ENCODE measurements at regions not wholly inside any gene's neighbourhood (a gene's known extent, or its start where the extent isn't known, plus 50 kb on each side); places are given as distances from the start of the nearest gene placed in this dataset.
"Not testable (repeated sequence)": the region's sequence is repeated elsewhere in the genome, so short reads cannot be mapped to it uniquely, and the experiment has no call there.

DNA sequence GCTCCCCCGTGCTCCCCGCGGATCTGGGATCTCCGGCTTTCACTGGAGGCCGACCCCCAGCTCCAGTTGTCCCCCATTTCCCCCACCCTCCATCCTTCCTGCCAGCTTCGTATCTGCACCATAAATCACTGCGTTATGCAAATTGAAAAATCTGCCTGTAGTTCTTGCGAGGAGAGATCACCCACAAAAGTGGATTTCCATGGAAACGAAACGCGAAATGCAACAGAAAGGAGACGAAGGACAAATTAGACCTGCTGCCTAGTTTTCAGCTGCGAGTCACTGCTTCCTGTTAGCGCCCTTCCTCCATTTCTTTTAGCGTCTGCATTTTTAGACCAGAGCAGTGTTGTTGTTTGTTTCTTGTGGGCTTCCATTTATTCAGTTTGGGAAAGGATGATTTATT is 127.1 kb upstream of the ATP10A start:
- WGBS (ENCODE audit: extremely low coverage, insufficient coverage, insufficient read length), result no CpG with 5 or more reads among the region's 15 CpGs
- Histone ChIP-seq H3K4me1 (ENCODE audit: control insufficient read depth in 1 of 2, insufficient read depth in 2 of 2, low read length in 2 of 2) (peaks cover 2% of the 10 kb centered on the region in 2 experiments), H3K4me3 (ENCODE audit: low read depth, low read length) (no peak overlapping the region), H3K9me3 (ENCODE audit: insufficient read depth, low read depth, low read length) (peaks cover 1% of the 10 kb centered on the region), H2BK5ac (ENCODE audit: low read depth, low read length, poor library complexity) (no peak overlapping the region), H4K91ac (ENCODE audit: low read depth, low read length) (no peak overlapping the region), H2AK5ac (ENCODE audit: low read length) (no peak overlapping the region), H3K36me3 (ENCODE audit: control insufficient read depth in 1 of 2, insufficient read depth in 2 of 2, low read length in 2 of 2) (no peaks in the 10 kb centered on the region), H3K23ac (ENCODE audit: low read length) (no peak overlapping the region), H3K27ac (ENCODE audit: low read depth, low read length) (no peak overlapping the region), H4K12ac (ENCODE audit: low read depth, low read length) (no peak overlapping the region), H2AFZ (ENCODE audit: insufficient read depth, low read length, poor library complexity) (no peak overlapping the region), H3K4me2 (ENCODE audit: low read length) (no peak overlapping the region), H2BK12ac (ENCODE audit: low read length) (no peak overlapping the region), H3K79me1 (ENCODE audit: low read length) (no peaks in the 10 kb centered on the region), H3K27me3 (ENCODE audit: insufficient read depth, low read length) (no peaks in the 10 kb centered on the region), H3K79me2 (ENCODE audit: control insufficient read depth, insufficient read depth, low read length, poor library complexity) (no peaks in the 10 kb centered on the region), H3K9ac (ENCODE audit: low read length) (no peak overlapping the region), H3K4ac (ENCODE audit: low read depth, low read length) (no peak overlapping the region), H4K8ac (ENCODE audit: low read depth, low read length) (no peak overlapping the region), H2BK120ac (ENCODE audit: insufficient read depth, low read length, poor library complexity) (no peak overlapping the region), H3K14ac (ENCODE audit: low read length) (no peak overlapping the region), H3K18ac (ENCODE audit: low read length) (no peak overlapping the region)
- no peak for DNase-seq

DNA sequence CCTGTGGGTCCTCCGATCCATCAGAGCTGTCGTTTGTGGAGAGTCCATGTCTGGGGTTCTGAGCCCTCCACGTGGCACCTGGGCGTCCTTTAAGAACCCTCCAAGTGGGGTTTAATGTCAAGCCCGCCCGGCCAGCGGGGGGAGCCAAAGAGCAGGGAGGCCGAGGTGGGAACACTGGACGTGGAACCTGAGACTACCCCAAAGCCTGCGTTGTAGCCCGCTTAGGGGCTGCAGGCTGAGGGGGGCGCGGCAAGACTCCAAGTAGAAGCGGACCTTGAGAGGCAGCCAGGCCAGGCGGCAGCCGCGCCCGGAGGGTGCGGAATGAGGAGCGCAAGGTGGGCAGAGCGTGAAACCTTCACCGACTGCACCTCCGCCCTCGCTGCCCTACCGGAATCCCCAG is 126.2 kb upstream of the ATP10A start:
- Histone ChIP-seq H3K4ac (ENCODE audit: low read depth, low read length) (no peak overlapping the region), H3K79me1 (ENCODE audit: low read length) (no peaks in the 10 kb centered on the region), H3K4me2 (ENCODE audit: low read length) (no peak overlapping the region), H3K14ac (ENCODE audit: low read length) (no peak overlapping the region), H3K4me1 (ENCODE audit: control insufficient read depth in 1 of 2, insufficient read depth in 2 of 2, low read length in 2 of 2) (peaks cover 2% of the 10 kb centered on the region in 2 experiments), H2AK5ac (ENCODE audit: low read length) (peak overlapping the region; percentile 3), H3K36me3 (ENCODE audit: control insufficient read depth in 1 of 2, insufficient read depth in 2 of 2, low read length in 2 of 2) (no peaks in the 10 kb centered on the region), H3K23ac (ENCODE audit: low read length) (no peak overlapping the region), H3K27ac (ENCODE audit: low read depth, low read length) (no peak overlapping the region), H4K12ac (ENCODE audit: low read depth, low read length) (no peak overlapping the region), H3K27me3 (ENCODE audit: insufficient read depth, low read length) (no peaks in the 10 kb centered on the region), H4K8ac (ENCODE audit: low read depth, low read length) (no peak overlapping the region), H2AFZ (ENCODE audit: insufficient read depth, low read length, poor library complexity) (no peak overlapping the region), H2BK5ac (ENCODE audit: low read depth, low read length, poor library complexity) (no peak overlapping the region), H3K18ac (ENCODE audit: low read length) (no peak overlapping the region), H3K4me3 (ENCODE audit: low read depth, low read length) (no peak overlapping the region), H2BK12ac (ENCODE audit: low read length) (peak overlapping the region; percentile 1), H3K9ac (ENCODE audit: low read length) (no peak overlapping the region), H3K79me2 (ENCODE audit: control insufficient read depth, insufficient read depth, low read length, poor library complexity) (no peaks in the 10 kb centered on the region), H3K9me3 (ENCODE audit: insufficient read depth, low read depth, low read length) (peaks cover 1% of the 10 kb centered on the region), H4K91ac (ENCODE audit: low read depth, low read length) (peak overlapping the region; percentile 7), H2BK120ac (ENCODE audit: insufficient read depth, low read length, poor library complexity) (no peak overlapping the region)
- no CpG with 5 or more reads among the region's 25 CpGs for WGBS (ENCODE audit: extremely low coverage, insufficient coverage, insufficient read length)
- peak in 1 of 2 donors; percentile 64 for DNase-seq

DNA sequence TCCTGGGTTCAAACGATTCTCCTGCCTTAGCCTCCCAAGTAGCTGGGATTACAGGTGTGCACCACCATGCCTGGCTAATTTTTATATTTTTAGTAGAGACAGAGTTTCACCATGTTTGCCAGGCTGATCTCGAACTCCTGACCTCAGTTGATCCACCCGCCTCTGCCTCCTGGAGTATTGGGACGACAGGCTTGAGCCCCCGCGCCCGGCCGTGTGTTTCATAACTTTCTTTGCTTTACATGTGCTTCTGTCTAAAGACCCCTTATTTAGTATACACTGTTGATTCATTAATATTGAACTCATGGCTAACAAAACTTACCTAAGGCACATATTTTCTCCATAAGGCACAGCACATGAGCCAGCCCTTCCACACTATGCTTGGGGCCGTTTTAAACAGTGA is 125.6 kb upstream of the ATP10A start:
- not testable (repeated sequence) for H2BK120ac ChIP-seq (ENCODE audit: insufficient read depth, low read length, poor library complexity); H3K4ac ChIP-seq (ENCODE audit: low read depth, low read length); H3K79me1 ChIP-seq (ENCODE audit: low read length); H3K4me3 ChIP-seq (ENCODE audit: low read depth, low read length); H2AFZ ChIP-seq (ENCODE audit: insufficient read depth, low read length, poor library complexity); H3K36me3 ChIP-seq (ENCODE audit: control insufficient read depth in 1 of 2, insufficient read depth in 2 of 2, low read length in 2 of 2); H3K14ac ChIP-seq (ENCODE audit: low read length); DNase-seq; H3K79me2 ChIP-seq (ENCODE audit: control insufficient read depth, insufficient read depth, low read length, poor library complexity); H2AK5ac ChIP-seq (ENCODE audit: low read length); H2BK12ac ChIP-seq (ENCODE audit: low read length); H3K9me3 ChIP-seq (ENCODE audit: insufficient read depth, low read depth, low read length); H2BK5ac ChIP-seq (ENCODE audit: low read depth, low read length, poor library complexity); H3K23ac ChIP-seq (ENCODE audit: low read length); H4K91ac ChIP-seq (ENCODE audit: low read depth, low read length); H4K12ac ChIP-seq (ENCODE audit: low read depth, low read length); H4K8ac ChIP-seq (ENCODE audit: low read depth, low read length); H3K27me3 ChIP-seq (ENCODE audit: insufficient read depth, low read length); H3K4me1 ChIP-seq (ENCODE audit: control insufficient read depth in 1 of 2, insufficient read depth in 2 of 2, low read length in 2 of 2); H3K4me2 ChIP-seq (ENCODE audit: low read length); H3K9ac ChIP-seq (ENCODE audit: low read length); H3K27ac ChIP-seq (ENCODE audit: low read depth, low read length); H3K18ac ChIP-seq (ENCODE audit: low read length)
- WGBS (ENCODE audit: extremely low coverage, insufficient coverage, insufficient read length), result no CpG with 5 or more reads among the region's 9 CpGs

DNA sequence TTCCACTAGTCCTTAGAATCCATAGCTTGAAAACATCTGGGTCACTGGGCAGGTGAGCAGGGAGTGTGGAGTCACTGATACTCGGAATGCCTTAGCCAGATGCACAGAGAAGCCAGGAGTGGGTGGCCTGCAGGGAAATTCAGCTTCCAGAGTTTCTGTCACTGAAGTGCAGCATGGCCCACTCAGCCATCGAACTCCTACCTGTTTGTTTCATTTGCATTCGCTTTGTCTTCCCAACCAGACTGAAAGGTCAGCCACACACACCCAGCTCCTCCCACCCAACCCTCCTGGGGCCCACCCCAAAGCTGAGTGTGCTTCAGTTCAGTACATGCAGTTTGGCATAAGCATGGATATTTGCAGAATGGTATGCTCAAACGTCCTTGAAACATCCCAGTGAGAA is 124.5 kb upstream of the ATP10A start:
- Histone ChIP-seq H4K91ac (ENCODE audit: low read depth, low read length) (no peak overlapping the region), H3K27ac (ENCODE audit: low read depth, low read length) (no peak overlapping the region), H3K79me2 (ENCODE audit: control insufficient read depth, insufficient read depth, low read length, poor library complexity) (no peaks in the 10 kb centered on the region), H2BK120ac (ENCODE audit: insufficient read depth, low read length, poor library complexity) (no peak overlapping the region), H4K8ac (ENCODE audit: low read depth, low read length) (no peak overlapping the region), H2BK5ac (ENCODE audit: low read depth, low read length, poor library complexity) (no peak overlapping the region), H3K4me2 (ENCODE audit: low read length) (no peak overlapping the region), H4K12ac (ENCODE audit: low read depth, low read length) (no peak overlapping the region), H3K9me3 (ENCODE audit: insufficient read depth, low read depth, low read length) (peaks cover 1% of the 10 kb centered on the region), H3K9ac (ENCODE audit: low read length) (no peak overlapping the region), H3K4ac (ENCODE audit: low read depth, low read length) (no peak overlapping the region), H3K79me1 (ENCODE audit: low read length) (peaks cover 4% of the 10 kb centered on the region), H2AFZ (ENCODE audit: insufficient read depth, low read length, poor library complexity) (no peak overlapping the region), H3K4me1 (ENCODE audit: control insufficient read depth in 1 of 2, insufficient read depth in 2 of 2, low read length in 2 of 2) (peaks cover 5 to 6% of the 10 kb centered on the region in 2 experiments), H3K36me3 (ENCODE audit: control insufficient read depth in 1 of 2, insufficient read depth in 2 of 2, low read length in 2 of 2) (no peaks in the 10 kb centered on the region), H3K14ac (ENCODE audit: low read length) (no peak overlapping the region), H3K27me3 (ENCODE audit: insufficient read depth, low read length) (no peaks in the 10 kb centered on the region), H3K23ac (ENCODE audit: low read length) (no peak overlapping the region), H3K4me3 (ENCODE audit: low read depth, low read length) (no peak overlapping the region), H3K18ac (ENCODE audit: low read length) (no peak overlapping the region), H2AK5ac (ENCODE audit: low read length) (no peak overlapping the region), H2BK12ac (ENCODE audit: low read length) (no peak overlapping the region)
- no peak for DNase-seq
- WGBS (ENCODE audit: extremely low coverage, insufficient coverage, insufficient read length), result no CpG with 5 or more reads among the region's 4 CpGs

Measured in trophoblast cell (in vitro differentiated cells and primary cell).